GM18951 (cell line): ENCODE measurements at regions not wholly inside any gene's neighbourhood (a gene's known extent, or its start where the extent isn't known, plus 50 kb on each side); places are given as distances from the start of the nearest gene placed in this dataset.

Source experiments
- POLR2A ChIP-seq: IDR thresholded peaks from 4 replicates; pipeline ENCODE4 v1.6.1; 2011; ENCODE audit warnings: mild to moderate bottlenecking; ENCODE audit not compliant: insufficient read length, insufficient read depth; ENCODE audit errors: extremely low read depth
- in situ Hi-C: fragments of 300-500 bp; cut with MboI; formaldehyde crosslinking; loops from one replicate; pipeline ENCODE4 v1.12.0; 2022; ENCODE audit warnings: low sequenced_read_pairs, mixed read lengths, inconsistent platforms; ENCODE audit not compliant: unreplicated experiment

GRCh38 chr12:91785655-91786498, 359.8 kb downstream of the BTG1 start:
- in situ Hi-C loops, result no loop called here
- TF ChIP-seq POLR2A, result no peak

GRCh38 chr12:91781114-91781513, 364.5 kb downstream of the BTG1 start:
- in situ Hi-C loops, result no loop called here
- TF ChIP-seq POLR2A, result no peak

- in situ Hi-C loops, result no loop called here
- no peak for TF ChIP-seq POLR2A
Observed at GRCh38 chr12:91778938-91779400, 366.7 kb downstream of the BTG1 start.

GRCh38 chr12:91778091-91778832, 367.4 kb downstream of the BTG1 start:
- no peak for TF ChIP-seq POLR2A
- in situ Hi-C loops, result no loop called here

GRCh38 chr12:91777268-91777992, 368.2 kb downstream of the BTG1 start:
- no peak for TF ChIP-seq POLR2A

GRCh38 chr12:91774434-91774921, 371.2 kb downstream of the BTG1 start:
- in situ Hi-C loops, result no loop called here
- TF ChIP-seq POLR2A, result no peak

More at GRCh38 chr12:91777268-91777992, 368.2 kb downstream of the BTG1 start:
- in situ Hi-C loops, result no loop called here

GRCh38 chr12:91773749-91774429, 371.8 kb downstream of the BTG1 start:
- in situ Hi-C loops, result no loop called here
- no peak for TF ChIP-seq POLR2A

GRCh38 chr12:91772411-91772810, 373.2 kb downstream of the BTG1 start:
- in situ Hi-C loops, result no loop called here

GRCh38 chr12:91769736-91770135, 375.9 kb downstream of the BTG1 start:
- TF ChIP-seq POLR2A, result no peak
- in situ Hi-C loops, result no loop called here

More at GRCh38 chr12:91772411-91772810, 373.2 kb downstream of the BTG1 start:
- TF ChIP-seq POLR2A, result no peak

GRCh38 chr12:91767237-91767636, 378.4 kb downstream of the BTG1 start:
- no peak for TF ChIP-seq POLR2A

GRCh38 chr12:91766454-91766853, 379.2 kb downstream of the BTG1 start:
- no peak for TF ChIP-seq POLR2A

More at GRCh38 chr12:91767237-91767636, 378.4 kb downstream of the BTG1 start:
- in situ Hi-C loops, result no loop called here

GRCh38 chr12:91763654-91764370, 381.8 kb downstream of the BTG1 start:
- in situ Hi-C loops, result no loop called here
- no peak for TF ChIP-seq POLR2A

More at GRCh38 chr12:91766454-91766853, 379.2 kb downstream of the BTG1 start:
- in situ Hi-C loops, result no loop called here

GRCh38 chr12:91753649-91754048, 392.0 kb downstream of the BTG1 start:
- TF ChIP-seq POLR2A, result no peak
- in situ Hi-C loops, result no loop called here
